ENCODE measurements at regions not wholly inside any gene's neighbourhood (a gene's known extent, or its start where the extent isn't known, plus 50 kb on each side); places are given as distances from the start of the nearest gene placed in this dataset.

DNA sequence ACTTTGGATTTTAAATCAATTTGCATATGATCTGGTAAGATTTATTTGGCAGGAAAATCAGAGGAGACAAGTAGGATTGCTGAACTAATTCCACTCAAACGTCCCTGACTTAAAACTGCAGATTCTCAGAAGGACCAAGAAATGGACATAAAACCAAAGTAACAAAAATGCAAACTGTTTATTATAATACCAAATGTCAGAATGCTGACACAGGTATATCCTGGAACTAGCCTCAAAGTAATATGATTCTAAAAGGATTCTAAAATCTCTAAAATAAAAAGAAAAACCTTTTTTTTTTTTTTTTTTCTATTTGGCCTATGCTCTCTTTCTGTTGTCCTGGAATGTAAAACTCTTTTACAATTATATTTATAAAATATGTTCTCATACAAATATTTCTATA is 74.4 kb upstream of the BTBD3 start:
- TF ChIP-seq, protein P1, sequence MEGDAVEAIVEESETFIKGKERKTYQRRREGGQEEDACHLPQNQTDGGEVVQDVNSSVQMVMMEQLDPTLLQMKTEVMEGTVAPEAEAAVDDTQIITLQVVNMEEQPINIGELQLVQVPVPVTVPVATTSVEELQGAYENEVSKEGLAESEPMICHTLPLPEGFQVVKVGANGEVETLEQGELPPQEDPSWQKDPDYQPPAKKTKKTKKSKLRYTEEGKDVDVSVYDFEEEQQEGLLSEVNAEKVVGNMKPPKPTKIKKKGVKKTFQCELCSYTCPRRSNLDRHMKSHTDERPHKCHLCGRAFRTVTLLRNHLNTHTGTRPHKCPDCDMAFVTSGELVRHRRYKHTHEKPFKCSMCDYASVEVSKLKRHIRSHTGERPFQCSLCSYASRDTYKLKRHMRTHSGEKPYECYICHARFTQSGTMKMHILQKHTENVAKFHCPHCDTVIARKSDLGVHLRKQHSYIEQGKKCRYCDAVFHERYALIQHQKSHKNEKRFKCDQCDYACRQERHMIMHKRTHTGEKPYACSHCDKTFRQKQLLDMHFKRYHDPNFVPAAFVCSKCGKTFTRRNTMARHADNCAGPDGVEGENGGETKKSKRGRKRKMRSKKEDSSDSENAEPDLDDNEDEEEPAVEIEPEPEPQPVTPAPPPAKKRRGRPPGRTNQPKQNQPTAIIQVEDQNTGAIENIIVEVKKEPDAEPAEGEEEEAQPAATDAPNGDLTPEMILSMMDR (IDR thresholded peaks at IDR 0.05; ENCODE audit: borderline replicate concordance, control extremely low read depth, extremely low read depth, insufficient read depth, missing control alignments), result no peak

DNA sequence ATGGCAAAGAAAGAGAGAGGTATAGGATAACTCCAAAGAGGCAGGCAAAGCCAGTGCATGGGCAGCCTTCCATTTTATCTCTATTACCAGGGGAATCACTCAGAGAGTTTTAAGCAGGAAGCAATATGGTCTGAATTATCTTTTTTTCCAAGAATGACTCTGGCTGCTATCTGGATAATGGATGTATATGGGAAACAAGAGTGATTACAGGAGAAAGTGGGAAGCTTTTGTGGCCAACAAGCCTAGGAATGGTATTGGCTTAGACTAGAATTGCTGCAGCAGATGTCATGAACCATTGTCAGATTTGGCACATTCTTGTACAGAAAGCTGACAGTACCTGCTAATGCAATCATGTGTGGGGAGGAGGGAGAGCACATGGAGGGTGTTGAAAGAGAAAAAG is 73.0 kb upstream of the BTBD3 start:
- TF ChIP-seq, protein P1 (IDR thresholded peaks at IDR 0.05; ENCODE audit: borderline replicate concordance, control extremely low read depth, extremely low read depth, insufficient read depth, missing control alignments), result no peak

More for the DNA sequence above, 74.4 kb upstream of the BTBD3 start:
- in situ Hi-C loops (cut with MboI; ENCODE audit: low sequenced_read_pairs, unreplicated experiment), result no loop called here
- no peak for DNase-seq (ENCODE audit: low spot score)

DNA sequence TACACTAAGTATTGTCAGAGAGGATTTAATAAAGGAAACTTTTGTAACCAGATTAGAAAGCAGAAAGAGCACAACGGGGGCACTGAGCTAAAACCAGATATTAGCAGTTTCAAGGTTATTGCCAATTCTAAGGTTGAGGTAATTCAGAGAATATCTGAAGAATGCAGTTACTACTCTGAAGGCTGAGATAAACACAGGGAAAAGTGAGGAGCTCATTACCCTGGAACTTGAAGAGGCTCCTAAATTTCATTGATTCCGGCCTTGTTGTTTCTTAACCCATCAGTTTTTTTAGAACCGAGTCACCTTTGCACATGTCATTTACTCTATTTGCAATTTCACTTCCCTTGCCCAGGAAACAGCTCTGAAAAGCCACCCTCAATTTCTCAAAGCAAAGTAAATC is 72.4 kb upstream of the BTBD3 start:
- TF ChIP-seq, protein P1 (IDR thresholded peaks at IDR 0.05; ENCODE audit: borderline replicate concordance, control extremely low read depth, extremely low read depth, insufficient read depth, missing control alignments), result no peak
- no peak for DNase-seq (ENCODE audit: low spot score)
- in situ Hi-C loops (cut with MboI; ENCODE audit: low sequenced_read_pairs, unreplicated experiment), result no loop called here

More for the DNA sequence above, 73.0 kb upstream of the BTBD3 start:
- in situ Hi-C loops (cut with MboI; ENCODE audit: low sequenced_read_pairs, unreplicated experiment), result no loop called here
- no peak for DNase-seq (ENCODE audit: low spot score)

DNA sequence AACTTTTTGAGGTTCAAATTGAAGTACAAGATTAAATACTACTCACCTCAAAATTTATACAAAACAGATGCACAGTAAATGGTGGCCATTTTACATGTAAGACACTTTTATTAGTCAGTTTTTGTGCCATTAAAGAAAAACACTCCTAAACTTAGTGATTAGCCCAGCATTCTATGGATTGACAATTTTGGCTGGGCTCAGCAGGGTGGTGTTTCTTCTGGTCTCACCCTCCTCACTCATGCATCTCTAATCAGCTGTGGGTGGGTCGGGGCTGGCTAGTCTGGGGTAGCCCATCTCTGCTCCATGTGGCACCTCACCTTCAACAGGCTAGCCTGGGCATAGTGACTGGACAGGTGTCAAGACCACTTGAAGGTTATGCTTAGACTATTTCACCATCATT is 71.6 kb upstream of the BTBD3 start:
- TF ChIP-seq, protein P1 (IDR thresholded peaks at IDR 0.05; ENCODE audit: borderline replicate concordance, control extremely low read depth, extremely low read depth, insufficient read depth, missing control alignments), result no peak
- in situ Hi-C loops (cut with MboI; ENCODE audit: low sequenced_read_pairs, unreplicated experiment), result no loop called here
- no peak for DNase-seq (ENCODE audit: low spot score)

DNA sequence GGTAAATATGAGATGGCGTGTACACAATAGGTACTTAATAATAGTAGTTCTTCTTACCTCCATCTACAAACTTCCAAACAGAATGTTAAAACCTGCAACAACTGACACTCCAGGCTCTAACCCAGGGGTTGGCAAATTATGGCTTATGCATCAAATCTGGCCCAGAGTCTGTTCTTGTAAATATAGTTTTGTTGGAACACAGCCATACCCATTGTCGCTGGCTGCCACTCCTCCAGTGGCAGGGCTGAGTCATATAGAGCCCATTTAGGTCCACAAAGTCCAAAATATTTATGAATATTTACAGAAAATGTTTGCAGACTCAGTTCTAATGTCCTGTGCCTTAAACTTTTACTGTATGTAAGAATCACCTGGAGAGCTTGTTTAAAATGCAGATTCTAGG is 69.9 kb upstream of the BTBD3 start:
- TF ChIP-seq, protein P1 (IDR thresholded peaks at IDR 0.05; ENCODE audit: borderline replicate concordance, control extremely low read depth, extremely low read depth, insufficient read depth, missing control alignments), result no peak
- in situ Hi-C loops (cut with MboI; ENCODE audit: low sequenced_read_pairs, unreplicated experiment), result no loop called here
- DNase-seq (ENCODE audit: low spot score), result no peak

DNA sequence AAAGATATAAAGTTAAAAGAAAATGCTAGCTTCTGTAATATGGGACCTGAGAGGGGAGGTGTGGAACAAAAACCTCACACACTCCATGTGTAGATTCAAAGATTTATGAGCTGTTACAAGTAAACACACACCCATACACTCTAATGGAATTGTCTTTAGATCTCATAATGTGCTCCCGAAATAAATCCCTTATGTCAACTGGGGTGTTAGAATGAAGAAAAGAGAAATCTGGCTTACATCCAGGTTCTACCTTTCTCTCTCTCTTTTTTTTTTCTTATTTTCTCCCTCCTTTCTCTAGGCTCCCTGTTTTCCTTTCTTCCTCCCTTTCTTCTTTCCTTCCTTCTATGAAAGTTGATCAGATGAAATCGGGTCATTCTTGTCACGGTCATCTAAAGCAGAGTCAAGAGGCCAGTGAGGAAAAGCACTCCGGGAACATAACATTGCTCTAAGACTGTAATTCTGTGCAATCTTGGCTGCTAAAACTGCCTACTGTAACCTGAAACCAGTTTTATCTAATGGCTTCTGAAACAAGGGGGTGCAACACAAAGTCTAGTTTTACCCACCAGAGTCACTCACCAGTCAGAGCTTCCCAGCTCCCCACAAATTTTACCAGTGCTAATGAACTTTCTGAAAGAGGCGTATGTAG is 68.3 kb upstream of the BTBD3 start:
- no peak for DNase-seq (ENCODE audit: low spot score)
- in situ Hi-C loops (cut with MboI; ENCODE audit: low sequenced_read_pairs, unreplicated experiment), result no loop called here
- TF ChIP-seq, protein P1 (IDR thresholded peaks at IDR 0.05; ENCODE audit: borderline replicate concordance, control extremely low read depth, extremely low read depth, insufficient read depth, missing control alignments), result no peak

Measured in GM13976 (cell line).